H1 (cell line): ENCODE measurements at regions not wholly inside any gene's neighbourhood (a gene's known extent, or its start where the extent isn't known, plus 50 kb on each side); places are given as distances from the start of the nearest gene placed in this dataset.

Source experiments
- ASH2L ChIP-seq: fragments of 200-600, 300-600 bp; sonication (generic); IDR thresholded peaks from one replicate; pipeline ENCODE4 v1.7.1; 2017; ENCODE audit warnings: low read length
- ATF2 ChIP-seq: IDR thresholded peaks from 2 replicates; pipeline ENCODE4 v1.6.1; 2012; ENCODE audit warnings: low read length, inconsistent platforms
- CBX8 ChIP-seq: fragments of 300-800, 300-1000 bp; sonication (generic); IDR thresholded peaks from 2 replicates; pipeline ENCODE4 v1.7.1; 2016; ENCODE audit warnings: low read depth, low read length, borderline replicate concordance
- CHD7 ChIP-seq: fragments of 300-600 bp; sonication (generic); IDR thresholded peaks from 2 replicates; pipeline ENCODE4 v1.7.1; 2012; ENCODE audit warnings: low read length, moderate library complexity, mild to moderate bottlenecking, inconsistent platforms; ENCODE audit not compliant: insufficient replicate concordance
- CTCF ChIP-seq, 3 experiments: IDR thresholded peaks; 1 replicate in 2 of 3; 2 replicates in 1 of 3; pipeline versions ENCODE4 v1.5.1 to v1.6.1; 2011; ENCODE audit warnings: low read length in 3 of 3, mild to moderate bottlenecking in 3 of 3, inconsistent platforms in 2 of 3, low read depth in 1 of 3, moderate library complexity in 1 of 3; ENCODE audit not compliant: insufficient read depth in 1 of 3; ENCODE audit errors: control extremely low read depth in 1 of 3
- EZH2 ChIP-seq: fragments of 200-600 bp; sonication (generic); IDR thresholded peaks from 2 replicates; pipeline ENCODE4 v1.7.1; 2012; ENCODE audit warnings: low read depth, mild to moderate bottlenecking, moderate library complexity, low read length, inconsistent platforms; ENCODE audit not compliant: severe bottlenecking
- FOSL1 ChIP-seq: IDR thresholded peaks from 2 replicates; pipeline ENCODE4 v1.6.1; 2011; ENCODE audit warnings: mild to moderate bottlenecking, low read depth, low read length, moderate library complexity; ENCODE audit not compliant: insufficient read depth
- MAX ChIP-seq: IDR thresholded peaks from 2 replicates; pipeline ENCODE4 v1.6.1; 2012; ENCODE audit warnings: inconsistent platforms
- POLR2A ChIP-seq, 2 experiments: IDR thresholded peaks; 1 replicate in 1 of 2; 2 replicates in 1 of 2; pipeline ENCODE4 v1.6.1; 2011; ENCODE audit warnings: low read depth in 2 of 2, low read length in 2 of 2, mild to moderate bottlenecking in 2 of 2; ENCODE audit errors: control extremely low read depth in 1 of 2
- POLR2AphosphoS5 ChIP-seq: IDR thresholded peaks from 2 replicates; pipeline ENCODE4 v1.6.1; 2011; ENCODE audit warnings: low read depth, low read length
- RAD21 ChIP-seq, 2 experiments: IDR thresholded peaks in 1 of 2; conservative IDR thresholded peaks in 1 of 2; 2 replicates each; pipeline ENCODE4 v1.6.1; 2011; ENCODE audit warnings: low read depth in 2 of 2, low read length in 2 of 2, improper control_type of control experiment in 1 of 2, inconsistent platforms in 1 of 2, mild to moderate bottlenecking in 1 of 2, moderate library complexity in 1 of 2
- RXRA ChIP-seq: IDR thresholded peaks from 2 replicates; pipeline ENCODE4 v1.6.1; 2011; ENCODE audit warnings: low read depth, mild to moderate bottlenecking, low read length, moderate library complexity; ENCODE audit not compliant: insufficient read depth
- TCF12 ChIP-seq: IDR thresholded peaks from 2 replicates; pipeline ENCODE4 v1.6.1; 2011; ENCODE audit warnings: low read depth, mild to moderate bottlenecking, low read length
- TEAD4 ChIP-seq: IDR thresholded peaks from 2 replicates; pipeline ENCODE4 v1.6.1; 2012; ENCODE audit warnings: low read depth, low read length, inconsistent platforms, mixed read lengths

GRCh38 chr4:132860976-132861375 lies 288.1 kb upstream of the PCDH10 start:
- TF ChIP-seq ATF2 (no peak), CBX8 (no peak), ASH2L (no peak), MAX (no peak), POLR2A (IDR thresholded peaks at IDR 0.05; ENCODE audit: control extremely low read depth in 1 of 2, low read depth in 2 of 2, low read length in 2 of 2) (no peak), CTCF (IDR thresholded peaks at IDR 0.05; ENCODE audit: control extremely low read depth in 1 of 3, insufficient read depth in 1 of 3, low read depth in 1 of 3, low read length in 3 of 3) (no peak), RAD21 (IDR thresholded peaks at IDR 0.05 in 1 of 2, conservative IDR thresholded peaks at IDR 0.05 in 1 of 2; ENCODE audit: low read depth in 2 of 2, low read length in 2 of 2) (no peak), EZH2 (no peak), TEAD4 (no peak), TCF12 (no peak), CHD7 (no peak), FOSL1 (no peak), POLR2AphosphoS5 (no peak), RXRA (no peak)
